SJCRH30 (cell line): ENCODE measurements at regions not wholly inside any gene's neighbourhood (a gene's known extent, or its start where the extent isn't known, plus 50 kb on each side); places are given as distances from the start of the nearest gene placed in this dataset.
A peak's percentile ranks its signal among the peaks of the same experiment; 100 is the strongest.
"Not testable (repeated sequence)": the region's sequence is repeated elsewhere in the genome, so short reads cannot be mapped to it uniquely, and the experiment has no call there.

Experiments used
- DNase-seq, 2 experiments: peaks; one replicate each; pipeline ENCODE4 v3.0.0-alpha.2; 2015 to 2020
- H3K27ac ChIP-seq: fragments of 250-450 bp; sonication (Bioruptor Pico); 2 replicates; pipeline ENCODE4 v1.5.1; 2020; ENCODE audit warnings: mild to moderate bottlenecking, moderate library complexity
- H3K27me3 ChIP-seq: fragments of 250-450 bp; sonication (Bioruptor Pico); 2 replicates; pipeline ENCODE4 v1.5.1; 2020; ENCODE audit warnings: mild to moderate bottlenecking, moderate library complexity
- H3K36me3 ChIP-seq: fragments of 250-450 bp; sonication (Bioruptor Pico); 2 replicates; pipeline ENCODE4 v1.5.1; 2020; ENCODE audit warnings: mild to moderate bottlenecking, moderate library complexity
- H3K4me1 ChIP-seq: fragments of 250-450 bp; sonication (Bioruptor Pico); 2 replicates; pipeline ENCODE4 v1.5.1; 2020; ENCODE audit warnings: mild to moderate bottlenecking, moderate library complexity
- H3K4me3 ChIP-seq: fragments of 250-450 bp; sonication (Bioruptor Pico); 2 replicates; pipeline ENCODE4 v1.5.1; 2020; ENCODE audit warnings: mild to moderate bottlenecking, moderate library complexity
- H3K9me3 ChIP-seq: fragments of 250-450 bp; sonication (Bioruptor Pico); replicated peaks from 2 replicates; pipeline ENCODE4 v1.5.1; 2020; ENCODE audit warnings: mild to moderate bottlenecking, moderate library complexity

GRCh38 chrX:1803741-1804140 lies 188.9 kb downstream of the ASMT start:
- H3K36me3 ChIP-seq = no peaks in the 10 kb centered on the region
- no peak overlapping the region for H3K4me3 ChIP-seq
- H3K4me1 ChIP-seq = no peaks in the 10 kb centered on the region
- no peak overlapping the region for H3K27ac ChIP-seq
- H3K27me3 ChIP-seq = no peaks in the 10 kb centered on the region
- DNase-seq = no peak
- H3K9me3 ChIP-seq = no peaks in the 10 kb centered on the region

GRCh38 chrX:1807301-1807731 lies 192.5 kb downstream of the ASMT start:
- no peak overlapping the region; the same call in 1 of the 2 replicates for H3K4me3 ChIP-seq
- no peaks in the 10 kb centered on the region for H3K4me1 ChIP-seq
- H3K27ac ChIP-seq = no peak overlapping the region
- no peaks in the 10 kb centered on the region for H3K27me3 ChIP-seq
- DNase-seq = peak; percentile 34 to 56
- no peaks in the 10 kb centered on the region for H3K36me3 ChIP-seq
- no peaks in the 10 kb centered on the region for H3K9me3 ChIP-seq

- Histone ChIP-seq H3K36me3 (no peaks in the 10 kb centered on the region), H3K4me3 (no peak overlapping the region)
- no peak for DNase-seq
Measured at GRCh38 chrX:1809581-1809980, 194.7 kb downstream of the ASMT start.

GRCh38 chrX:1813809-1814208 lies 198.9 kb downstream of the ASMT start:
- H3K36me3 ChIP-seq = no peaks in the 10 kb centered on the region
- H3K4me3 ChIP-seq = no peak overlapping the region
- DNase-seq = no peak
- no peak overlapping the region for H3K27ac ChIP-seq
- no peaks in the 10 kb centered on the region for H3K9me3 ChIP-seq
- H3K27me3 ChIP-seq = no peaks in the 10 kb centered on the region
- no peaks in the 10 kb centered on the region for H3K4me1 ChIP-seq

More at GRCh38 chrX:1809581-1809980, 194.7 kb downstream of the ASMT start:
- Histone ChIP-seq H3K9me3 (no peaks in the 10 kb centered on the region), H3K4me1 (no peaks in the 10 kb centered on the region), H3K27me3 (no peaks in the 10 kb centered on the region), H3K27ac (no peak overlapping the region)

GRCh38 chrX:1815456-1816175 lies 200.8 kb downstream of the ASMT start:
- DNase-seq = no peak
- Histone ChIP-seq H3K4me1 (no peaks in the 10 kb centered on the region), H3K4me3 (no peak overlapping the region), H3K27ac (no peak overlapping the region), H3K27me3 (no peaks in the 10 kb centered on the region), H3K36me3 (no peaks in the 10 kb centered on the region), H3K9me3 (no peaks in the 10 kb centered on the region)

GRCh38 chrX:1816387-1816982 lies 201.6 kb downstream of the ASMT start:
- not testable (repeated sequence) for H3K4me3 ChIP-seq, H3K4me1 ChIP-seq, H3K9me3 ChIP-seq, H3K36me3 ChIP-seq, H3K27ac ChIP-seq, H3K27me3 ChIP-seq, DNase-seq

- Histone ChIP-seq H3K9me3 (no peaks in the 10 kb centered on the region), H3K27ac (no peak overlapping the region), H3K4me1 (no peaks in the 10 kb centered on the region), H3K36me3 (no peaks in the 10 kb centered on the region), H3K4me3 (no peak overlapping the region), H3K27me3 (no peaks in the 10 kb centered on the region)
- DNase-seq = no peak
Measured at GRCh38 chrX:1821846-1822245, 207.0 kb downstream of the ASMT start.

- Histone ChIP-seq H3K27me3 (no peaks in the 10 kb centered on the region), H3K9me3 (no peaks in the 10 kb centered on the region), H3K4me3 (no peak overlapping the region), H3K36me3 (no peaks in the 10 kb centered on the region), H3K4me1 (no peaks in the 10 kb centered on the region), H3K27ac (no peak overlapping the region)
- DNase-seq = no peak
Measured at GRCh38 chrX:1824855-1825254, 210.0 kb downstream of the ASMT start.

- Histone ChIP-seq H3K9me3 (peaks cover 3% of the 10 kb centered on the region; the same call in 1 of the 2 replicates), H3K27ac (no peak overlapping the region), H3K4me1 (no peaks in the 10 kb centered on the region), H3K27me3 (no peaks in the 10 kb centered on the region), H3K4me3 (no peak overlapping the region), H3K36me3 (no peaks in the 10 kb centered on the region)
- DNase-seq = no peak
Measured at GRCh38 chrX:1833656-1834360, 218.9 kb downstream of the ASMT start.

GRCh38 chrX:1835056-1835455 lies 220.2 kb downstream of the ASMT start:
- Histone ChIP-seq H3K4me3 (no peak overlapping the region), H3K27me3 (no peaks in the 10 kb centered on the region), H3K27ac (no peak overlapping the region), H3K9me3 (peaks cover 3% of the 10 kb centered on the region; the same call in 1 of the 2 replicates), H3K4me1 (no peaks in the 10 kb centered on the region), H3K36me3 (no peaks in the 10 kb centered on the region)
- no peak for DNase-seq

- Histone ChIP-seq H3K9me3 (peaks cover 3% of the 10 kb centered on the region; the same call in 1 of the 2 replicates), H3K4me1 (no peaks in the 10 kb centered on the region), H3K27ac (no peak overlapping the region), H3K27me3 (no peaks in the 10 kb centered on the region), H3K4me3 (no peak overlapping the region), H3K36me3 (no peaks in the 10 kb centered on the region)
- DNase-seq = no peak
Measured at GRCh38 chrX:1836683-1837082, 221.8 kb downstream of the ASMT start.

GRCh38 chrX:1841746-1842145 lies 226.9 kb downstream of the ASMT start:
- H3K4me1 ChIP-seq = no peaks in the 10 kb centered on the region
- peaks cover 3% of the 10 kb centered on the region; the same call in 1 of the 2 replicates for H3K9me3 ChIP-seq
- no peaks in the 10 kb centered on the region for H3K27me3 ChIP-seq
- H3K27ac ChIP-seq = no peak overlapping the region
- no peak overlapping the region for H3K4me3 ChIP-seq
- no peak for DNase-seq
- no peaks in the 10 kb centered on the region for H3K36me3 ChIP-seq

- H3K4me3 ChIP-seq, H3K36me3 ChIP-seq, H3K27me3 ChIP-seq, H3K4me1 ChIP-seq, H3K27ac ChIP-seq, DNase-seq, H3K9me3 ChIP-seq: not testable (repeated sequence)
Measured at GRCh38 chrX:1847000-1847399, 232.1 kb downstream of the ASMT start.

GRCh38 chrX:1847790-1848189 lies 232.9 kb downstream of the ASMT start:
- H3K4me1 ChIP-seq, H3K27ac ChIP-seq, DNase-seq, H3K9me3 ChIP-seq, H3K4me3 ChIP-seq, H3K36me3 ChIP-seq, H3K27me3 ChIP-seq: not testable (repeated sequence)

GRCh38 chrX:1851527-1851926 lies 236.7 kb downstream of the ASMT start:
- DNase-seq = no peak
- H3K27ac ChIP-seq = no peak overlapping the region
- H3K4me3 ChIP-seq = no peak overlapping the region
- H3K27me3 ChIP-seq = no peaks in the 10 kb centered on the region
- no peaks in the 10 kb centered on the region for H3K4me1 ChIP-seq
- no peaks in the 10 kb centered on the region for H3K9me3 ChIP-seq
- H3K36me3 ChIP-seq = no peaks in the 10 kb centered on the region
